ENCODE measurements at regions not wholly inside any gene's neighbourhood (a gene's known extent, or its start where the extent isn't known, plus 50 kb on each side); places are given as distances from the start of the nearest gene placed in this dataset.

DNA sequence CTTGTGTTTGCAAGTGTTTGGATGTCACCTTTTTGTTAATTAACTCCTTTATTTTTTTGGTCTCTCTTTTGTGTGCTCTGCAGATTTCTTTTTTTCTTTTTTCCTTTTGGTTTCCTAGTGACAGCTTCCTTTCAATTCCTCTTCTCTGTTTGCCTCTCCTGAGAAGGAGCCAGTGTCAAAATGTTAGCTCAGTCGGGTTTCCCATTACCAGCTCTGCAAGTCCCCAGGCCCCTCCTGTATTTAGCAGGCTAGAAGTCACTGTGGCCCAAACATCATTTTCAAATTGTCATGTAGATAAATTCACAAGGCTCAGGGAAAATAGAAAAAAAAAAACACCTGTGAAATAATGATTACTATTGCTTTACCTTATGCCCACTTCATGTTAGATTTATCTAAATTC is 1621.6 kb downstream of the CDH8 start:
- TF ChIP-seq POLR2A (IDR thresholded peaks at IDR 0.05; ENCODE audit: low read length), result no peak
- TF ChIP-seq GATA1 (IDR thresholded peaks at IDR 0.05; ENCODE audit: low read depth, low read length), result no peak
